ENCODE measurements at regions not wholly inside any gene's neighbourhood (a gene's known extent, or its start where the extent isn't known, plus 50 kb on each side); places are given as distances from the start of the nearest gene placed in this dataset.

GRCh38 chr12:67437011-67437410 lies 167.9 kb downstream of the CAND1 start:
- H3K9me2 ChIP-seq (replicated peaks; ENCODE audit: insufficient read depth, low read length): no peaks in the 10 kb centered on the region
- H3K4me2 ChIP-seq (ENCODE audit: low read depth, low read length, poor library complexity, severe bottlenecking): no peak overlapping the region
- no peaks in the 10 kb centered on the region for H3K27me3 ChIP-seq (ENCODE audit: low read length)

GRCh38 chr12:67439611-67440010 lies 170.5 kb downstream of the CAND1 start:
- no peak for TF ChIP-seq EZH2phosphoT487 (conservative IDR thresholded peaks at IDR 0.05; ENCODE audit: low read length)
- TF ChIP-seq CTCF (IDR thresholded peaks at IDR 0.05; ENCODE audit: insufficient read depth, low read length, poor library complexity, severe bottlenecking): no peak

More at GRCh38 chr12:67437011-67437410, 167.9 kb downstream of the CAND1 start:
- H4K20me1 ChIP-seq (ENCODE audit: low read depth, low read length): no peaks in the 10 kb centered on the region
- no peak for TF ChIP-seq EZH2phosphoT487 (conservative IDR thresholded peaks at IDR 0.05; ENCODE audit: low read length)
- no peak for TF ChIP-seq CTCF (IDR thresholded peaks at IDR 0.05; ENCODE audit: insufficient read depth, low read length, poor library complexity, severe bottlenecking)
- H3K27ac ChIP-seq (ENCODE audit: low read depth, low read length): no peak overlapping the region
- no peaks in the 10 kb centered on the region for H3K9me3 ChIP-seq (ENCODE audit: insufficient read depth, low read length)
- no peaks in the 10 kb centered on the region for H3K79me2 ChIP-seq (ENCODE audit: insufficient read depth, low read length)
- H3K4me3 ChIP-seq (ENCODE audit: insufficient read depth, low read length, poor library complexity, severe bottlenecking): no peak overlapping the region
- no peaks in the 10 kb centered on the region for H3F3A ChIP-seq (ENCODE audit: insufficient read depth)
- H3K36me3 ChIP-seq (ENCODE audit: low read length): no peaks in the 10 kb centered on the region
- H2AFZ ChIP-seq (ENCODE audit: low read depth, low read length, severe bottlenecking): no peak overlapping the region
- no peak overlapping the region for H3K9ac ChIP-seq (ENCODE audit: low read length)

GRCh38 chr12:67441736-67442346 lies 172.7 kb downstream of the CAND1 start:
- Histone ChIP-seq H3K36me3 (ENCODE audit: low read length) (no peaks in the 10 kb centered on the region), H3K4me2 (ENCODE audit: low read depth, low read length, poor library complexity, severe bottlenecking) (peak overlapping the region; percentile 28), H3K27ac (ENCODE audit: low read depth, low read length) (no peak overlapping the region), H3K79me2 (ENCODE audit: insufficient read depth, low read length) (no peaks in the 10 kb centered on the region), H3K9me3 (ENCODE audit: insufficient read depth, low read length) (no peaks in the 10 kb centered on the region), H3K9me2 (replicated peaks; ENCODE audit: insufficient read depth, low read length) (no peaks in the 10 kb centered on the region), H3K4me3 (ENCODE audit: insufficient read depth, low read length, poor library complexity, severe bottlenecking) (no peak overlapping the region), H3K9ac (ENCODE audit: low read length) (no peak overlapping the region; the same call in 1 of the 2 replicates), H4K20me1 (ENCODE audit: low read depth, low read length) (no peaks in the 10 kb centered on the region), H2AFZ (ENCODE audit: low read depth, low read length, severe bottlenecking) (peak overlapping the region; percentile 80), H3F3A (ENCODE audit: insufficient read depth) (no peaks in the 10 kb centered on the region), H3K27me3 (ENCODE audit: low read length) (no peaks in the 10 kb centered on the region)
- TF ChIP-seq EZH2phosphoT487 (conservative IDR thresholded peaks at IDR 0.05; ENCODE audit: low read length): no peak
- TF ChIP-seq CTCF (IDR thresholded peaks at IDR 0.05; ENCODE audit: insufficient read depth, low read length, poor library complexity, severe bottlenecking): peak; percentile 68

More at GRCh38 chr12:67439611-67440010, 170.5 kb downstream of the CAND1 start:
- Histone ChIP-seq H3F3A (ENCODE audit: insufficient read depth) (no peaks in the 10 kb centered on the region), H3K4me2 (ENCODE audit: low read depth, low read length, poor library complexity, severe bottlenecking) (no peak overlapping the region), H2AFZ (ENCODE audit: low read depth, low read length, severe bottlenecking) (no peak overlapping the region), H3K9me3 (ENCODE audit: insufficient read depth, low read length) (no peaks in the 10 kb centered on the region), H3K79me2 (ENCODE audit: insufficient read depth, low read length) (no peaks in the 10 kb centered on the region), H4K20me1 (ENCODE audit: low read depth, low read length) (no peaks in the 10 kb centered on the region), H3K4me3 (ENCODE audit: insufficient read depth, low read length, poor library complexity, severe bottlenecking) (no peak overlapping the region), H3K9ac (ENCODE audit: low read length) (no peak overlapping the region), H3K27me3 (ENCODE audit: low read length) (no peaks in the 10 kb centered on the region), H3K36me3 (ENCODE audit: low read length) (no peaks in the 10 kb centered on the region), H3K27ac (ENCODE audit: low read depth, low read length) (no peak overlapping the region), H3K9me2 (replicated peaks; ENCODE audit: insufficient read depth, low read length) (no peaks in the 10 kb centered on the region)
